SK-N-MC (cell line): ENCODE measurements at regions not wholly inside any gene's neighbourhood (a gene's known extent, or its start where the extent isn't known, plus 50 kb on each side); places are given as distances from the start of the nearest gene placed in this dataset.
A peak's percentile ranks its signal among the peaks of the same experiment; 100 is the strongest.

Experiments used
- DNase-seq: peaks from one replicate; pipeline ENCODE4 v3.0.0-alpha.2; 2011; ENCODE audit warnings: low read depth, low spot score
- H3K27ac ChIP-seq: fragments of 200-600 bp; sonication (generic); 2 replicates; pipeline ENCODE4 v1.5.1; 2016; ENCODE audit warnings: mixed run types
- H3K36me3 ChIP-seq: fragments of 200-600 bp; sonication (generic); 2 replicates; pipeline ENCODE4 v1.6.1; 2017; ENCODE audit warnings: antibody characterized with exemption, low read length, mixed read lengths; ENCODE audit not compliant: insufficient read depth
- H3K4me3 ChIP-seq: fragments of 200-600 bp; sonication (generic); 2 replicates; pipeline ENCODE4 v1.5.1; 2016
- H3K9ac ChIP-seq: fragments of 200-600 bp; sonication (generic); 2 replicates; pipeline ENCODE4 v1.8.0; 2017; ENCODE audit warnings: mixed run types, mixed read lengths; ENCODE audit not compliant: insufficient read length
- H3K9me3 ChIP-seq: fragments of 200-600 bp; sonication (generic); 2 replicates; pipeline ENCODE4 v1.6.1; 2017; ENCODE audit warnings: low read depth, mild to moderate bottlenecking, antibody characterized with exemption, low read length, moderate library complexity, mixed read lengths
- EZH2 ChIP-seq: fragments of 200-600 bp; sonication (generic); IDR thresholded peaks from one replicate; pipeline ENCODE4 v1.6.1; 2017; ENCODE audit warnings: antibody characterized with exemption
- FOXP2 ChIP-seq: optimal IDR thresholded peaks from 2 replicates; pipeline ENCODE3; 2011; ENCODE audit warnings: mild to moderate bottlenecking, moderate library complexity; ENCODE audit not compliant: insufficient read depth; ENCODE audit errors: extremely low read length, control extremely low read depth
- POLR2AphosphoS5 ChIP-seq: IDR thresholded peaks from 2 replicates; pipeline ENCODE4 v1.6.1; 2012; ENCODE audit warnings: mild to moderate bottlenecking, low read depth, low read length, borderline replicate concordance

- no peak for TF ChIP-seq FOXP2
- no peak for TF ChIP-seq POLR2AphosphoS5
- TF ChIP-seq EZH2 = no peak
- Histone ChIP-seq H3K9ac (no peak overlapping the region), H3K4me3 (no peak overlapping the region), H3K9me3 (no peaks in the 10 kb centered on the region), H3K36me3 (no peaks in the 10 kb centered on the region), H3K27ac (no peak overlapping the region)
- no peak for DNase-seq
Measured at GRCh38 chr6:100979267-100979666, 98.1 kb upstream of the ASCC3 start.

GRCh38 chr6:100980949-100981348 lies 99.8 kb upstream of the ASCC3 start:
- H3K4me3 ChIP-seq = no peak overlapping the region
- no peak for DNase-seq

GRCh38 chr6:100986921-100987320 lies 105.8 kb upstream of the ASCC3 start:
- Histone ChIP-seq H3K27ac (peak overlapping the region; percentile 58; the same call in 1 of the 2 replicates), H3K4me3 (peak overlapping the region; percentile 0), H3K36me3 (no peaks in the 10 kb centered on the region), H3K9ac (no peak overlapping the region), H3K9me3 (no peaks in the 10 kb centered on the region)
- no peak for DNase-seq
- TF ChIP-seq EZH2 (no peak), POLR2AphosphoS5 (no peak), FOXP2 (no peak)

More at GRCh38 chr6:100980949-100981348, 99.8 kb upstream of the ASCC3 start:
- H3K9ac ChIP-seq = no peak overlapping the region
- no peaks in the 10 kb centered on the region for H3K36me3 ChIP-seq
- no peaks in the 10 kb centered on the region for H3K9me3 ChIP-seq
- TF ChIP-seq FOXP2 (no peak), EZH2 (no peak), POLR2AphosphoS5 (no peak)
- no peak overlapping the region for H3K27ac ChIP-seq

GRCh38 chr6:100987556-100987955 lies 106.4 kb upstream of the ASCC3 start:
- Histone ChIP-seq H3K9me3 (no peaks in the 10 kb centered on the region), H3K9ac (no peak overlapping the region), H3K36me3 (no peaks in the 10 kb centered on the region), H3K4me3 (peak overlapping the region; percentile 0), H3K27ac (peak overlapping the region; percentile 58; the same call in 1 of the 2 replicates)
- DNase-seq = peak; percentile 52
- TF ChIP-seq POLR2AphosphoS5 (no peak), FOXP2 (no peak), EZH2 (no peak)

GRCh38 chr6:100988391-100988984 lies 107.4 kb upstream of the ASCC3 start:
- H3K9ac ChIP-seq = no peak overlapping the region
- no peaks in the 10 kb centered on the region for H3K9me3 ChIP-seq
- H3K27ac ChIP-seq = peak overlapping the region; percentile 58
- TF ChIP-seq POLR2AphosphoS5 (no peak), FOXP2 (no peak), EZH2 (no peak)
- DNase-seq = no peak
- no peak overlapping the region for H3K4me3 ChIP-seq
- no peaks in the 10 kb centered on the region for H3K36me3 ChIP-seq

DNA sequence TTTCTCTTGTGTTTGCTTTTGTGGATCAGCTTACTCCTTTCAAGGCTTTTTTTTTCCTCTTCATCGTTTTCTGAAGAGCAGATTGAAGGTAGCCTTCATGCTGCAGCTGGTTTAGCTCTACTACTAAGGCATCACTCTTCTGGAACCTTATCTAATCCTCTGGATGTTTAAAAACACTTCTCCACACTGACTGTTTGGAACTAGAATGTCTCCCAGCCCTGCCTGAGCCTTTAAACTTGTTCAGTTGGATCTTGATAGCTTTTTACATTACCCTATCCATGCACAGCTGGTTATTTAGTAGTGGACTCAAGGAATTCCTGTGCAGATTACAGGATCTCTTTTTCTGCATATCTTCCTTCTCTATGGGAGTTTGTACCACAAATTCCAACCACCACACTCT lies 108.9 kb upstream of the ASCC3 start:
- TF ChIP-seq FOXP2 (no peak), EZH2 (no peak), POLR2AphosphoS5 (no peak)
- H3K27ac ChIP-seq = no peak overlapping the region

GRCh38 chr6:100996409-100996808 lies 115.3 kb upstream of the ASCC3 start:
- Histone ChIP-seq H3K27ac (no peak overlapping the region), H3K4me3 (no peak overlapping the region), H3K36me3 (no peaks in the 10 kb centered on the region), H3K9ac (no peak overlapping the region), H3K9me3 (no peaks in the 10 kb centered on the region)
- no peak for DNase-seq
- TF ChIP-seq EZH2 (no peak), POLR2AphosphoS5 (no peak), FOXP2 (no peak)

More for the DNA sequence above, 108.9 kb upstream of the ASCC3 start:
- DNase-seq = no peak
- no peaks in the 10 kb centered on the region for H3K36me3 ChIP-seq
- H3K9me3 ChIP-seq = no peaks in the 10 kb centered on the region
- H3K9ac ChIP-seq = no peak overlapping the region
- H3K4me3 ChIP-seq = no peak overlapping the region

DNA sequence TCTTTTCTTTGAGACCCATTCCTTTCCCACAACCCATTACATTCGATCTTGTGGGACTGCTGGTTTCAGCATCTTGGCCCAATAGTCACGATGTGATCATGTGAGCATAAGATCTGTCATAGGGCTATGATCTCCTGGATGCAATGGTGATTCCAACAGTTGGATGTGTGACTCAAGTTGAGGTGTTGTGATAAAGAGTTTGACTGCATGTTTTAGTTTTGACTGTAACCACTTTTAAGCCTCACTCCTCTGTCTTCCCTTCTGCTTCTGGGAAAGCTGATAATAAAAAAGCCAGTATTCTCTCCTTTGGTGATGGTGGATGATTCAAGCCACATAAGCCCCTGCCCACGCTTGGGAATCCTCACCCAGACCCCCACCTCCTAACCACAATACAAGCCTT lies 117.0 kb upstream of the ASCC3 start:
- Histone ChIP-seq H3K27ac (no peak overlapping the region), H3K36me3 (no peaks in the 10 kb centered on the region), H3K9ac (no peak overlapping the region), H3K9me3 (no peaks in the 10 kb centered on the region), H3K4me3 (no peak overlapping the region)
- no peak for DNase-seq
- TF ChIP-seq POLR2AphosphoS5 (no peak), EZH2 (no peak), FOXP2 (no peak)

GRCh38 chr6:100999034-100999597 lies 118.0 kb upstream of the ASCC3 start:
- no peak overlapping the region for H3K4me3 ChIP-seq
- H3K27ac ChIP-seq = no peak overlapping the region
- no peak overlapping the region for H3K9ac ChIP-seq
- DNase-seq = no peak
- H3K36me3 ChIP-seq = no peaks in the 10 kb centered on the region
- no peaks in the 10 kb centered on the region for H3K9me3 ChIP-seq
- TF ChIP-seq EZH2 (no peak), FOXP2 (no peak), POLR2AphosphoS5 (no peak)

DNA sequence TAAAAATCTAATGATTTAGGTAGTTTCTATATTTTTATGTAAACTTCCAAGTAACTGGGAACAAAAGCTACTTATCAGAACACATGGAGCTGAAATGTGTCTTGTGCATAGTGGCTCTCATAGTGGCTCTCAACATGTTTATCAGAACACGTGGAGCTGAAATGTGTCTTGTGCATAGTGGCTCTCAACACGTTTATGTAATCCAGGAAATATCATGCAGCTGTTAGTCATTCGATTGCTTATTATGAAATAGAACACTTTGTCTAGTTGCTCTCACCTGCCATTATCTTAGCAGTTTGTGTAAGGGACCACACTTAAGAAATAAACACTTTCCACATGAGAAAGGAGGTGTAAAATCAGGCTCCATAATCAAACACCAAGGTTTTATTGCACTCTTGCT lies 119.2 kb upstream of the ASCC3 start:
- H3K4me3 ChIP-seq = no peak overlapping the region
- TF ChIP-seq EZH2 = no peak
- no peak for DNase-seq

More for the DNA sequence above, 119.2 kb upstream of the ASCC3 start:
- Histone ChIP-seq H3K36me3 (no peaks in the 10 kb centered on the region), H3K9me3 (no peaks in the 10 kb centered on the region), H3K9ac (no peak overlapping the region), H3K27ac (no peak overlapping the region)
